ENCODE measurements at regions not wholly inside any gene's neighbourhood (a gene's known extent, or its start where the extent isn't known, plus 50 kb on each side); places are given as distances from the start of the nearest gene placed in this dataset.
"Not testable (repeated sequence)": the region's sequence is repeated elsewhere in the genome, so short reads cannot be mapped to it uniquely, and the experiment has no call there.

DNA sequence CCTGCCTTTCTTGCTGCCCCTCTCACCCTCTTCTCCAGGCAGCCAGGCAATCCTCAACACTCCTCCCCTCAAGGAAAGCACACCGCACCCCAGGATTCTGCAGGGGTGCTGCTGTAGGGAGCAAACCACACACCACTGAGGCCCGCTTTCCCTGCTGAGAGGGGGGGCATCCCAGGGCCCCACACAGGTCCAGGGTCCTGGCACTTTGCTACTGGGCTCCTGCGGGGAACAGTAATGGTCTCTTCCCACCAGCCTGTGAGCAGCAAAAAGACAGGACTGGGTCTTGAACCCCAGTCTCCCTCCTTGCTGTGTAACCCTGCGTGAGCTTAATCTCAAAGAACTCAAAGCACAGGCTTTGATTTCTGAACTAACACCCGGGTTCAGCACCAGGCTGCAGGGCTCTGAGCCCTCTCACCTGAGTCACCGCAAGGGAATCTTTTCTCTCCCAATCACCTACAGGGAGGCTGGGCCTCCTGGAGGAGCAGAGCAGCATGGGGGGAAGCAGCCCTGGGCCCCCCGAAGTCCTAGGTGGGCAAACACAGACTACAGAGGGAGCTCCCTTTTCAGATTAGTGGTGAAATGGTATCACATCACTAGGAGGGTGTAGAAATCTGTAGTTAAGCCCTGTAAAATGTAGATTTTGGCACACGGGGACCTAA is 232.6 kb downstream of the POTEG start:
- not testable (repeated sequence) for TF ChIP-seq YY1 (IDR thresholded peaks at IDR 0.05; ENCODE audit: insufficient read depth, insufficient read length); ZNF274 (IDR thresholded peaks at IDR 0.05; ENCODE audit: low read depth, low read length); SUZ12 (IDR thresholded peaks at IDR 0.05; ENCODE audit: extremely low read depth, insufficient read depth, insufficient read length)
